HepG2 (cell line): ENCODE measurements at regions not wholly inside any gene's neighbourhood (a gene's known extent, or its start where the extent isn't known, plus 50 kb on each side); places are given as distances from the start of the nearest gene placed in this dataset.

Experiments
- ATAC-seq: fragments of 200-7000 bp; cut with Tn5 transposase; 3 replicates; pipeline ENCODE4 v1.9.1; 2020; ENCODE audit warnings: mild to moderate bottlenecking, moderate library complexity
- BruUV-seq: library from RNA; stranded (reverse); fragments of 400-500 nt; replicated peaks from 2 replicates; lab custom pipeline; 2021; lab: Mats Ljungman, UMichigan
- CTCF ChIA-PET: fragments of 300-600 bp; formaldehyde crosslinking; extraction: SDS; loops from one replicate; lab custom pipeline; 2021; ENCODE audit warnings: low total read pairs, inconsistent platforms, low intra/inter-chr PET ratio; lab: Yijun Ruan, JAX
- POLR2A ChIA-PET: fragments of 350-600 bp; sonication (Branson Sonifier 250); formaldehyde crosslinking; loops from one replicate; lab custom pipeline; 2020; ENCODE audit warnings: antibody characterized with exemption, inconsistent platforms; lab: Yijun Ruan, JAX
- DNase-seq: peaks from one replicate; pipeline ENCODE4 v3.0.0-alpha.2; 2015; ENCODE audit warnings: low spot score
- FAIRE-seq: peaks from 3 replicates; lab custom pipeline; 2011; peaks lifted over from hg19 to GRCh38; lab: Jason Lieb, UNC
- H2AFZ ChIP-seq: one replicate; pipeline ENCODE4 v1.6.1; 2011; ENCODE audit warnings: low read length, inconsistent platforms
- H3K27ac ChIP-seq: fragments of 300-600 bp; 3 replicates; pipeline ENCODE4 v1.8.0; 2011; ENCODE audit warnings: mixed run types, mild to moderate bottlenecking, mixed read lengths, low read length, inconsistent platforms; ENCODE audit not compliant: insufficient read depth; ENCODE audit errors: extremely low read length
- H3K27me3 ChIP-seq, 2 experiments: fragments of 200-600 bp in 1 of 2; 2 replicates in 1 of 2; 3 replicates in 1 of 2; pipeline versions ENCODE4 v1.6.0 to v1.8.0; 2011; ENCODE audit warnings: low read length in 2 of 2, mild to moderate bottlenecking in 2 of 2, moderate library complexity in 2 of 2, inconsistent platforms in 1 of 2; ENCODE audit not compliant: insufficient read depth in 2 of 2, control insufficient read depth in 1 of 2
- H3K36me3 ChIP-seq, 2 experiments: fragments of 200-600 bp in 1 of 2; replicated peaks in 1 of 2; 2 replicates in 1 of 2; 3 replicates in 1 of 2; pipeline versions ENCODE4 v1.5.1 to v1.8.0; 2011; ENCODE audit warnings: low read length in 2 of 2, inconsistent platforms in 1 of 2; ENCODE audit not compliant: insufficient read depth in 2 of 2, control insufficient read depth in 1 of 2
- H3K4me1 ChIP-seq: 2 replicates; pipeline ENCODE4 v1.5.1; 2012; ENCODE audit warnings: low read length, inconsistent platforms; ENCODE audit not compliant: insufficient read depth
- H3K4me2 ChIP-seq: 2 replicates; pipeline ENCODE4 v1.6.0; 2011; ENCODE audit warnings: low read depth, low read length, inconsistent platforms
- H3K4me3 ChIP-seq, 3 experiments: fragments of 200-600 bp in 1 of 3; sonication (generic), shearing (Covaris generic) in 1 of 3; replicated peaks in 1 of 3; 2 replicates each; pipeline ENCODE4 v1.5.1; 2011 to 2016; ENCODE audit warnings: low read length in 3 of 3, inconsistent platforms in 2 of 3, low read depth in 2 of 3, mild to moderate bottlenecking in 2 of 3, control low read depth in 1 of 3, mixed read lengths in 1 of 3; ENCODE audit not compliant: insufficient read depth in 1 of 3
- H3K79me2 ChIP-seq: one replicate; pipeline ENCODE4 v1.6.1; 2011; ENCODE audit warnings: low read length, inconsistent platforms; ENCODE audit not compliant: insufficient read depth
- H3K9ac ChIP-seq: 2 replicates; pipeline ENCODE4 v1.6.0; 2011; ENCODE audit warnings: mild to moderate bottlenecking, low read depth, low read length, inconsistent platforms; ENCODE audit not compliant: insufficient read depth
- H3K9me3 ChIP-seq: 2 replicates; pipeline ENCODE4 v1.5.1; 2012; ENCODE audit warnings: mild to moderate bottlenecking, low read length
- H4K20me1 ChIP-seq: 2 replicates; pipeline ENCODE4 v1.6.0; 2011; ENCODE audit warnings: inconsistent platforms, mild to moderate bottlenecking, low read length, moderate library complexity; ENCODE audit not compliant: insufficient read depth
- GZF1 ChIP-seq: sonication (generic); formaldehyde crosslinking; IDR thresholded peaks from 2 replicates; pipeline ENCODE4 v1.5.1; 2020; ENCODE audit warnings: mild to moderate bottlenecking, missing genetic modification reagents
- KLF9 ChIP-seq: IDR thresholded peaks from 2 replicates; pipeline ENCODE4 v1.6.1; 2016; ENCODE audit warnings: low read depth
- MEIS2 ChIP-seq: sonication (generic); formaldehyde crosslinking; IDR thresholded peaks from 2 replicates; pipeline ENCODE4 v1.9.0; 2021; ENCODE audit warnings: mild to moderate bottlenecking, missing genetic modification reagents
- MTF2 ChIP-seq: sonication (generic); formaldehyde crosslinking; IDR thresholded peaks from 2 replicates; pipeline ENCODE4 v1.5.0; 2020; ENCODE audit warnings: missing genetic modification reagents, borderline replicate concordance
- TOPORS ChIP-seq: sonication (generic); formaldehyde crosslinking; IDR thresholded peaks from 2 replicates; pipeline ENCODE4 v1.8.0; 2023; ENCODE audit warnings: mild to moderate bottlenecking, missing genetic modification reagents
- YEATS2 ChIP-seq: sonication (generic); formaldehyde crosslinking; IDR thresholded peaks from 2 replicates; pipeline ENCODE4 v1.4.0; 2020; ENCODE audit warnings: missing genetic modification reagents, borderline replicate concordance
- ZBTB43 ChIP-seq: sonication (generic); formaldehyde crosslinking; conservative IDR thresholded peaks from 2 replicates; pipeline ENCODE4 v1.4.0; 2020; ENCODE audit warnings: missing genetic modification reagents
- ZNF350 ChIP-seq: sonication (generic); formaldehyde crosslinking; IDR thresholded peaks from 2 replicates; pipeline ENCODE4 v1.4.0; 2020; ENCODE audit warnings: mild to moderate bottlenecking, low read depth, missing genetic modification reagents, borderline replicate concordance
- ZNF446 ChIP-seq: sonication (generic); formaldehyde crosslinking; IDR thresholded peaks from 2 replicates; pipeline ENCODE4 v1.5.0; 2020; ENCODE audit warnings: mild to moderate bottlenecking, missing genetic modification reagents
- ZNF652 ChIP-seq: IDR thresholded peaks from 2 replicates; pipeline ENCODE4 v1.6.1; 2016; ENCODE audit warnings: low read depth, borderline replicate concordance
- ZNF7 ChIP-seq: IDR thresholded peaks from 2 replicates; pipeline ENCODE4 v1.6.1; 2016; ENCODE audit warnings: missing biosample characterization, missing genetic modification reagents
- ZNF788 ChIP-seq: sonication (generic); formaldehyde crosslinking; IDR thresholded peaks from 2 replicates; pipeline ENCODE4 v1.5.0; 2020; ENCODE audit warnings: mild to moderate bottlenecking, missing genetic modification reagents, borderline replicate concordance
- ZNF83 ChIP-seq: sonication (generic); formaldehyde crosslinking; IDR thresholded peaks from 2 replicates; pipeline ENCODE4 v1.4.0; 2020; ENCODE audit warnings: missing genetic modification reagents, mild to moderate bottlenecking, borderline replicate concordance
- WGBS: methylation state at CpG from one replicate; pipeline ENCODE4 v1.1.6; 2017; ENCODE audit warnings: low lambda C conversion rate; 5-methylcytosine and 5-hydroxymethylcytosine counted together
- in situ Hi-C: cut with HindIII; loops from 2 replicates; pipeline ENCODE4 v1.10.0; 2017; ENCODE audit warnings: low pct_unique_long_range_greater_than_20kb; ENCODE audit not compliant: extremely low pct_ligation_motif_present
- intact Hi-C: fragments of 100-400 bp; cut with micrococcal nuclease; formaldehyde crosslinking; loops from one replicate; pipeline ENCODE4 v1.10.0; 2022; ENCODE audit not compliant: unreplicated experiment
- TF ChIP-seq, protein P1 (sequence below): sonication (generic); formaldehyde crosslinking; IDR thresholded peaks from 2 replicates; pipeline ENCODE4 v1.9.0; 2021; ENCODE audit warnings: mild to moderate bottlenecking, missing genetic modification reagents
- TF ChIP-seq, protein P2 (sequence below): sonication (generic); formaldehyde crosslinking; IDR thresholded peaks from 2 replicates; pipeline ENCODE4 v1.4.0; 2020; ENCODE audit warnings: missing genetic modification reagents

GRCh38 chr12:19706936-19707335 lies 267.6 kb downstream of the AEBP2 start:
- Histone ChIP-seq H3K79me2 (no peaks in the 10 kb centered on the region), H3K4me3 (no peak overlapping the region), H3K27ac (no peak overlapping the region), H3K4me2 (no peak overlapping the region), H3K4me1 (no peaks in the 10 kb centered on the region), H2AFZ (no peak overlapping the region), H3K27me3 (no peaks in the 10 kb centered on the region), H3K9ac (no peak overlapping the region), H3K36me3 (no peaks in the 10 kb centered on the region), H3K9me3 (no peaks in the 10 kb centered on the region), H4K20me1 (no peaks in the 10 kb centered on the region)
- FAIRE-seq, result no peak
- TF ChIP-seq ZNF350 (CRISPR knock-in tag) (no peak), ZBTB43 (CRISPR knock-in tag) (no peak), ZNF83 (CRISPR knock-in tag) (no peak), GZF1 (CRISPR knock-in tag) (no peak), ZNF7 (CRISPR knock-in tag) (no peak), KLF9 (CRISPR knock-in tag) (no peak), MEIS2 (CRISPR knock-in tag) (no peak), ZNF446 (CRISPR knock-in tag) (no peak), MTF2 (no peak), ZNF652 (CRISPR knock-in tag) (no peak), YEATS2 (no peak), TOPORS (CRISPR knock-in tag) (no peak), ZNF788 (CRISPR knock-in tag) (no peak)
- TF ChIP-seq, protein P1, sequence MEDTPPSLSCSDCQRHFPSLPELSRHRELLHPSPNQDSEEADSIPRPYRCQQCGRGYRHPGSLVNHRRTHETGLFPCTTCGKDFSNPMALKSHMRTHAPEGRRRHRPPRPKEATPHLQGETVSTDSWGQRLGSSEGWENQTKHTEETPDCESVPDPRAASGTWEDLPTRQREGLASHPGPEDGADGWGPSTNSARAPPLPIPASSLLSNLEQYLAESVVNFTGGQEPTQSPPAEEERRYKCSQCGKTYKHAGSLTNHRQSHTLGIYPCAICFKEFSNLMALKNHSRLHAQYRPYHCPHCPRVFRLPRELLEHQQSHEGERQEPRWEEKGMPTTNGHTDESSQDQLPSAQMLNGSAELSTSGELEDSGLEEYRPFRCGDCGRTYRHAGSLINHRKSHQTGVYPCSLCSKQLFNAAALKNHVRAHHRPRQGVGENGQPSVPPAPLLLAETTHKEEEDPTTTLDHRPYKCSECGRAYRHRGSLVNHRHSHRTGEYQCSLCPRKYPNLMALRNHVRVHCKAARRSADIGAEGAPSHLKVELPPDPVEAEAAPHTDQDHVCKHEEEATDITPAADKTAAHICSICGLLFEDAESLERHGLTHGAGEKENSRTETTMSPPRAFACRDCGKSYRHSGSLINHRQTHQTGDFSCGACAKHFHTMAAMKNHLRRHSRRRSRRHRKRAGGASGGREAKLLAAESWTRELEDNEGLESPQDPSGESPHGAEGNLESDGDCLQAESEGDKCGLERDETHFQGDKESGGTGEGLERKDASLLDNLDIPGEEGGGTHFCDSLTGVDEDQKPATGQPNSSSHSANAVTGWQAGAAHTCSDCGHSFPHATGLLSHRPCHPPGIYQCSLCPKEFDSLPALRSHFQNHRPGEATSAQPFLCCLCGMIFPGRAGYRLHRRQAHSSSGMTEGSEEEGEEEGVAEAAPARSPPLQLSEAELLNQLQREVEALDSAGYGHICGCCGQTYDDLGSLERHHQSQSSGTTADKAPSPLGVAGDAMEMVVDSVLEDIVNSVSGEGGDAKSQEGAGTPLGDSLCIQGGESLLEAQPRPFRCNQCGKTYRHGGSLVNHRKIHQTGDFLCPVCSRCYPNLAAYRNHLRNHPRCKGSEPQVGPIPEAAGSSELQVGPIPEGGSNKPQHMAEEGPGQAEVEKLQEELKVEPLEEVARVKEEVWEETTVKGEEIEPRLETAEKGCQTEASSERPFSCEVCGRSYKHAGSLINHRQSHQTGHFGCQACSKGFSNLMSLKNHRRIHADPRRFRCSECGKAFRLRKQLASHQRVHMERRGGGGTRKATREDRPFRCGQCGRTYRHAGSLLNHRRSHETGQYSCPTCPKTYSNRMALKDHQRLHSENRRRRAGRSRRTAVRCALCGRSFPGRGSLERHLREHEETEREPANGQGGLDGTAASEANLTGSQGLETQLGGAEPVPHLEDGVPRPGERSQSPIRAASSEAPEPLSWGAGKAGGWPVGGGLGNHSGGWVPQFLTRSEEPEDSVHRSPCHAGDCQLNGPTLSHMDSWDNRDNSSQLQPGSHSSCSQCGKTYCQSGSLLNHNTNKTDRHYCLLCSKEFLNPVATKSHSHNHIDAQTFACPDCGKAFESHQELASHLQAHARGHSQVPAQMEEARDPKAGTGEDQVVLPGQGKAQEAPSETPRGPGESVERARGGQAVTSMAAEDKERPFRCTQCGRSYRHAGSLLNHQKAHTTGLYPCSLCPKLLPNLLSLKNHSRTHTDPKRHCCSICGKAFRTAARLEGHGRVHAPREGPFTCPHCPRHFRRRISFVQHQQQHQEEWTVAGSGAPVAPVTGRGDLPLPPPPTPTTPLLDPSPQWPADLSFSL, result no peak
- TF ChIP-seq, protein P2, sequence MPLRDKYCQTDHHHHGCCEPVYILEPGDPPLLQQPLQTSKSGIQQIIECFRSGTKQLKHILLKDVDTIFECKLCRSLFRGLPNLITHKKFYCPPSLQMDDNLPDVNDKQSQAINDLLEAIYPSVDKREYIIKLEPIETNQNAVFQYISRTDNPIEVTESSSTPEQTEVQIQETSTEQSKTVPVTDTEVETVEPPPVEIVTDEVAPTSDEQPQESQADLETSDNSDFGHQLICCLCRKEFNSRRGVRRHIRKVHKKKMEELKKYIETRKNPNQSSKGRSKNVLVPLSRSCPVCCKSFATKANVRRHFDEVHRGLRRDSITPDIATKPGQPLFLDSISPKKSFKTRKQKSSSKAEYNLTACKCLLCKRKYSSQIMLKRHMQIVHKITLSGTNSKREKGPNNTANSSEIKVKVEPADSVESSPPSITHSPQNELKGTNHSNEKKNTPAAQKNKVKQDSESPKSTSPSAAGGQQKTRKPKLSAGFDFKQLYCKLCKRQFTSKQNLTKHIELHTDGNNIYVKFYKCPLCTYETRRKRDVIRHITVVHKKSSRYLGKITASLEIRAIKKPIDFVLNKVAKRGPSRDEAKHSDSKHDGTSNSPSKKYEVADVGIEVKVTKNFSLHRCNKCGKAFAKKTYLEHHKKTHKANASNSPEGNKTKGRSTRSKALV (CRISPR knock-in tag), result no peak
- intact Hi-C loops, result no loop called here
- no peak for ATAC-seq
- ChIA-PET CTCF (no interaction called here), POLR2A (no interaction called here)
- in situ Hi-C loops, result no loop called here
- no peak for DNase-seq
- WGBS, result 22% methylated on average over 1 of the region's 1 CpG
- no TSS peak for BruUV-seq
